GM10266 (cell line): ENCODE measurements at regions not wholly inside any gene's neighbourhood (a gene's known extent, or its start where the extent isn't known, plus 50 kb on each side); places are given as distances from the start of the nearest gene placed in this dataset.
"Not testable (repeated sequence)": the region's sequence is repeated elsewhere in the genome, so short reads cannot be mapped to it uniquely, and the experiment has no call there.

Experiments
- DNase-seq: peaks from one replicate; pipeline ENCODE4 v3.0.0; 2012; ENCODE audit errors: extremely low spot score
- CTCF ChIP-seq: IDR thresholded peaks from 2 replicates; pipeline ENCODE4 v1.5.1; 2012; ENCODE audit warnings: mild to moderate bottlenecking, low read depth; ENCODE audit not compliant: control insufficient read depth, insufficient read depth; ENCODE audit errors: missing control alignments

DNA sequence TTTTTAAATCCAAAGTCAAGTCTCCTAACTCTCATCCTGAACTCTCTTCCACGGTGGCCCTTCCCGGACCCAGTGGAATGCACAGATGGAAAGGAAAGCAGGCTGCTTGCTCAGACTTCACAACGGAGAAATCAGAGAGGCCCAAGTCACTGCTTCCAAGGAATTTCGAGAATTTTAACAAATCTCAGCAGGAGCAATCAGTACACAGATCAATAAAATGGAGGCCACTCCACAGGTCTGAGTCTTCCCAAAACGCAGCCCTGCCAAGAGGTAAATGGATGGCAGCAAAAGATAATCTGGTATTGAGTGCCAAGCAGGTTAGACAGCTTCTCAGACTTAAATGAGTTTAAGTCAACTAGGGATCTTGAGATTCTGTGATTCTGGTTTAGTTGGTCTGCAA, 81.1 kb upstream of the TIAM1 start:
- no peak for TF ChIP-seq CTCF
- no peak for DNase-seq

DNA sequence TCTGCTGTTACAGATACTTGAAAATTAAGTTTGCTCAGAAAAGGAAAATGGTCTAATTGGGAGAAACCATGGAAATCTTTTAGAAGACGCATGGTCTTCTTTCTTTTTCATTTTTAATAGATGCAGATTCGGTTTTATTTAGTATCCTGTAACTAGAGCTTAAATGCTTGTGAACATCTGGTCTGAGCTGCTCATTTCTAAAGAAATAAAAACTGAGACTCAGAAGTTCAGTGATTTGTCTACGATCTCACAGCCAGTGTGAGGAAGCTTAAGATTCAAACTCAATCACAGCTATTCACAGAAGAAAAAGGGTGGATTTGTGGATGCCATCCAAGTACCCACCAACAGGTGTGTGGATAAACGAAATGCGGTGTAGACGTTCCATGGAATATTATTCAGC, 80.0 kb upstream of the TIAM1 start:
- no peak for DNase-seq
- TF ChIP-seq CTCF, result no peak

DNA sequence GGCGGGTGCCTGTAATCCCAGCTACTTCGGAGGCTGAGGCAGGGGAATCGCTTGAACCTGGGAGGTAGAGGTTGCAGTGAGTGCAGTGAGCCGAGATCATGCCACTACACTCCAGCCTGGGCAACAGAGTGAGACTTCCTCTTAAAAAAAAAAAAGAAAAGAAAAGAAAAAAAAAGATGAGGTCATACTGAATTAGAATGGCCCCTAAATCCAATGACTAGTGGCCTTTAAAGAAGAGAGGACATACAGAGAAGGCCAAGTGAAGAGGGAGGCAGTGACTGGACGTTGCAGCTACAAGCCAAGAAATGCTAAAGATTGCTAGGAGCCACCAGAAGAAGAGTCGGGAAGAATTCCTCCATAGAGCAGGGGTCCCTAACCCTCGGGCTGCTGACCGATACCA, 76.9 kb upstream of the TIAM1 start:
- TF ChIP-seq CTCF, result no peak
- no peak for DNase-seq

GRCh38 chr21:31420354-31420753, 76.3 kb upstream of the TIAM1 start:
- DNase-seq, result no peak
- no peak for TF ChIP-seq CTCF

DNA sequence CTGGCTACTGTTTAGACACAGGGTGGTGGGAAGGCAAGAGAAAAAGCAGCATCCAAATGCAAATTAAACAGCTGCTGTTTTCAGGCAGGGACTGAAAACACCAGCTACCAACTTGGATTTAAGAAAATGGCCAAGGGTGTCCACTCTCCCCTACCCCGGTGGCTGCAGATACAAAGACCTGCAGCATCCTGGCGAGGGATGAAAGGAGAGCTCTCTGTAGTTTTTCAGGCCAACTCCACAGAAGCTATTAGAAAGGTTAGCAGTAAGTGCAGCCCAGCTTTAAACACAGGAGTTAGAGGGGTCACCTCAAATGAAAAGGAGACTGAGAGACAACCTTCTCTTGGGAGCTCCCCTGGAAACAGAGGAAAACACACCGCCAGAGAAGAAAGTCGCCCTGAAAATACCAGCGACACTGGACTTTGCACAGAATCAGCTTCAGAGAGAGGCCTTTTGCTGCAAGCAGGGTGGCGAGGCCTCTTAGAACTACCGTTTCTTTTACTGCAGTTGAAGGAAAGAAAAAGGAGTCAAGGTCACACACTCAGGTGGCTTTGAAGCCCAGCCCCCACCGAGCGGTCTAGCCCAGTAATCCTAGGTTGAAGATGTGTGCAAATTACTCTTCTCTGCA, 74.4 kb upstream of the TIAM1 start:
- TF ChIP-seq CTCF, result no peak
- no peak for DNase-seq

GRCh38 chr21:31417214-31417613, 73.2 kb upstream of the TIAM1 start:
- DNase-seq, result not testable (repeated sequence)

GRCh38 chr21:31416465-31416864, 72.4 kb upstream of the TIAM1 start:
- no peak for DNase-seq
- TF ChIP-seq CTCF, result no peak
